ENCODE measurements at regions not wholly inside any gene's neighbourhood (a gene's known extent, or its start where the extent isn't known, plus 50 kb on each side); places are given as distances from the start of the nearest gene placed in this dataset.
"Not testable (repeated sequence)": the region's sequence is repeated elsewhere in the genome, so short reads cannot be mapped to it uniquely, and the experiment has no call there.

- no peak for DNase-seq (ENCODE audit: low read depth)
- H3K4me3 ChIP-seq (ENCODE audit: control insufficient read depth, low read depth, low read length), result peak overlapping the region; percentile 6; the same call in 1 of the 2 replicates
- no peak for TF ChIP-seq CTCF (IDR thresholded peaks at IDR 0.05; ENCODE audit: control insufficient read depth, insufficient read depth, low read depth, low read length, missing control alignments)
Observed at GRCh38 chr10:52597189-52597863, 175.3 kb downstream of the MBL2 start.

- DNase-seq (ENCODE audit: low read depth), result no peak
- TF ChIP-seq CTCF (IDR thresholded peaks at IDR 0.05; ENCODE audit: control insufficient read depth, insufficient read depth, low read depth, low read length, missing control alignments), result no peak
- no peak overlapping the region for H3K4me3 ChIP-seq (ENCODE audit: control insufficient read depth, low read depth, low read length)
Observed at GRCh38 chr10:52598936-52599335, 173.6 kb downstream of the MBL2 start.

GRCh38 chr10:52599551-52600200, 172.9 kb downstream of the MBL2 start:
- DNase-seq (ENCODE audit: low read depth), result no peak
- TF ChIP-seq CTCF (IDR thresholded peaks at IDR 0.05; ENCODE audit: control insufficient read depth, insufficient read depth, low read depth, low read length, missing control alignments), result no peak

DNA sequence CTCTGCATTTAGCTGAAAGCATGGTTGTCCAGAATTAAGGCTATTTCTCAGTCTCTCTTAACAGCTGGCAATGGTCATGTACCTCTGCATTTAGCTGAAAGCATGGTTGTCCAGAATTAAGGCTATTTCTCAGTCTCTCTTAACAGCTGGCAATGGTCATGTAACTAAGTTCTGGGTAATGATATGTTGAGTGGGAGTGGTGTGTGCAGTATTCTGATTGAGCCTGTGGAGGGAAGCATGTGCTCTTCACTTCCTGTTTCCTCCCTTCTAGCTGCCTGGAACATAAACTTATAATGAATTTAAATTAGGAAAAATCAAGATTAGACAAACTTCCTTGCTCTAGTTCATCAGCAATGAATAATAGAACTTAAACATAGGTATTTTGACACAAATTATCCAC, 168.5 kb downstream of the MBL2 start:
- not testable (repeated sequence) for DNase-seq (ENCODE audit: low read depth)

More at GRCh38 chr10:52599551-52600200, 172.9 kb downstream of the MBL2 start:
- no peak overlapping the region for H3K4me3 ChIP-seq (ENCODE audit: control insufficient read depth, low read depth, low read length)

GRCh38 chr10:52609071-52609470, 163.5 kb downstream of the MBL2 start:
- no peak for DNase-seq (ENCODE audit: low read depth)
- no peak for TF ChIP-seq CTCF (IDR thresholded peaks at IDR 0.05; ENCODE audit: control insufficient read depth, insufficient read depth, low read depth, low read length, missing control alignments)
- H3K4me3 ChIP-seq (ENCODE audit: control insufficient read depth, low read depth, low read length), result no peak overlapping the region

More for the DNA sequence above, 168.5 kb downstream of the MBL2 start:
- H3K4me3 ChIP-seq (ENCODE audit: control insufficient read depth, low read depth, low read length), result not testable (repeated sequence)

DNA sequence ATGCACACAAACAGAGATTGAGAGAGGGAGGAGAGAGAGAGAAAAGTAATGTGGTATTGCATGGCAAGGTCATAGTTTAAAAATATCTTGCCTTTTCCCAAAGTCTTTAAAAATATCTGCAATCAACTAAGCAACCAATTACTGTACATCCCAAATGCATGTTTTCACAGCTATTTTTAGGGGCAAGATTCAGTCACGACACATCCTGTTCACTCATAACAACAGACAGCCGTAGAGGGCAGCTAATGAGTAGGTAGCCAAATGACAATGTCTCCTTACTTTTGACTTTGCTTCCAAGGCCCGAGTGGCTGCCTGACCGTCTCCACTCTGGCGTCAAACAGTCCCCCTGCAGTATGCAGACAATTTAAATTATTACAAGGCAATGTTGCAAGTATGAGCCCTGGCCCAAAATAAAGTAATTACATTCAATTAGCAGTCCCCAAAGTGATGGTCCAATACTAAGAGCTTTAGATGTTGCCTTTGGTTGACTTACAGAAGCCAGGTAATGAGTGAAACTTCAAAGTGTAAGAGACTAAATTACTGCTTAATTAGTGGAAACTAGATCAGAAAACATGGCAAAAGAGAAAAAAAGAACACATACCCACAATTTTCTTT, 162.9 kb downstream of the MBL2 start:
- DNase-seq (ENCODE audit: low read depth), result no peak
- no peak for TF ChIP-seq CTCF (IDR thresholded peaks at IDR 0.05; ENCODE audit: control insufficient read depth, insufficient read depth, low read depth, low read length, missing control alignments)
- no peak overlapping the region for H3K4me3 ChIP-seq (ENCODE audit: control insufficient read depth, low read depth, low read length)

- no peak overlapping the region for H3K4me3 ChIP-seq (ENCODE audit: control insufficient read depth, low read depth, low read length)
- no peak for DNase-seq (ENCODE audit: low read depth)
- TF ChIP-seq CTCF (IDR thresholded peaks at IDR 0.05; ENCODE audit: control insufficient read depth, insufficient read depth, low read depth, low read length, missing control alignments), result no peak
Observed at GRCh38 chr10:52615331-52615730, 157.3 kb downstream of the MBL2 start.
